GM12892 (cell line): ENCODE measurements at regions not wholly inside any gene's neighbourhood (a gene's known extent, or its start where the extent isn't known, plus 50 kb on each side); places are given as distances from the start of the nearest gene placed in this dataset.

ENCODE experiments used
- DNase-seq: peaks from one replicate; pipeline ENCODE4 v3.0.0; 2011; ENCODE audit not compliant: insufficient read length
- FAIRE-seq: peaks from 2 replicates; lab custom pipeline; 2011; peaks lifted over from hg19 to GRCh38; lab: Jason Lieb, UNC
- POLR2A ChIP-seq: IDR thresholded peaks from 2 replicates; pipeline ENCODE4 v1.6.1; 2011; ENCODE audit warnings: low read depth, low read length, control low read depth
- POLR2AphosphoS5 ChIP-seq: IDR thresholded peaks from 2 replicates; pipeline ENCODE4 v1.6.1; 2011; ENCODE audit warnings: low read depth, low read length, control low read depth
- TAF1 ChIP-seq: IDR thresholded peaks from 2 replicates; pipeline ENCODE4 v1.6.1; 2011; ENCODE audit warnings: low read depth, mild to moderate bottlenecking, control low read depth, low read length, borderline replicate concordance

DNA sequence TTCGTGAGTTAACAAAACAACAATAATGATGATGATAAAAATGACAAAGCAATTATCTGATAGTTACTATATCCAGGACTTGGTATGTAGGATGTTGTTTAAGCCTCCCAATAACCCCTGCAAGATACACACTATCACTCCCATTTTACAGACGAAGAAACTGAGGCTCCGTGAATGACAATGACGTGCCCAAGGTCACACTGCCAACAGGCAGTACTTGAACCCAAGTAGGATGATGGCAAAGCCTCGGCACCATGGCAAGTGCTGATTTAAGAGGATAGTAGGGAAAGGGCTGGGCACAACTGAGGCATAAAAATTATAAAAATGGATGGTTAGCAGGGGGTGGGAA lies 226.8 kb upstream of the LHX5 start:
- TF ChIP-seq POLR2AphosphoS5, result no peak
- no peak for TF ChIP-seq POLR2A
- no peak for TF ChIP-seq TAF1
- no peak for DNase-seq
- no peak for FAIRE-seq

DNA sequence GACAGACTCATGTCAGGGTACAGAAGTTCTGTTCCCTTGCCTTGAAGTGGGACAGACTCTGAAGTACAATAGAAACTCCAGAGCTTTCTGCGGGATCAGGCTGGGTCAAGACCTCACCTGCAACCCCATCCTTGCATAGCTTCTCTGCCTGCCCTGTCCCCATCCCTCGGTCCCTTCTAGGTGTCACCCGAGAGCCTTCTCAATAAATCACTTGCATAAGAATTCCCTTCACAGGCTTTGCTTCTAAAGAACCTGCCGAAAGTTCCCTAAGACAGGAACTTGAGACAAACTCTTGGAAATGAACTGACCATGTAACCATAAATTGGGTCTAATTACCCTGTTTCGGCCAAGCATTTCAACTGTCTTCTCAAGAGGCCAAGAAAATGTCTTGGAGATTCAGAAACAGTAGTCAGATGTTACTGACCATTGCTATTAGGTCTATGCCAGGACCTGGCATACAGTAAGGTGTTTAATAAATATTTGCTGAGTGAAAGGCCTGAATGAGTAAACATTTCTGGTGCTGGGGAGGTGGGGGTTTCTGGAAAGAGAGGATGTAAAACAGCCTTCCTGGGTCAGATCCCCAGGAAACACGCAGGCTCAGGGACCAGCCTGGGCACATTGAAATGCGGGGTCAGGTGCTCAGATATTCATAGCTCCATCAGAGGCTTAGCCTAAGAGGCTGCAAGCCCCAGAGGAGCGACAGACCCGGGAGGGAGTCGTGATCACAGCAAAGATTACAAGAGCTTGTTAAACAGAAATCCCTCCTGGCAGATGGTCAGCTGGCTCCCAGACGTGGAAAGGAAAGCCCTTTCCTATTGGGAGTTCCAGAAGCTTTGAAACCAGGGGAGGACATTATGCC lies 226.2 kb upstream of the LHX5 start:
- TF ChIP-seq POLR2AphosphoS5 (no peak), TAF1 (no peak), POLR2A (no peak)
- DNase-seq (no peak), FAIRE-seq (no peak)

- no peak for TF ChIP-seq POLR2A
- TF ChIP-seq TAF1, result no peak
- TF ChIP-seq POLR2AphosphoS5, result no peak
- DNase-seq (no peak), FAIRE-seq (no peak)
Measured at GRCh38 chr12:113697104-113697503, 225.4 kb upstream of the LHX5 start.

DNA sequence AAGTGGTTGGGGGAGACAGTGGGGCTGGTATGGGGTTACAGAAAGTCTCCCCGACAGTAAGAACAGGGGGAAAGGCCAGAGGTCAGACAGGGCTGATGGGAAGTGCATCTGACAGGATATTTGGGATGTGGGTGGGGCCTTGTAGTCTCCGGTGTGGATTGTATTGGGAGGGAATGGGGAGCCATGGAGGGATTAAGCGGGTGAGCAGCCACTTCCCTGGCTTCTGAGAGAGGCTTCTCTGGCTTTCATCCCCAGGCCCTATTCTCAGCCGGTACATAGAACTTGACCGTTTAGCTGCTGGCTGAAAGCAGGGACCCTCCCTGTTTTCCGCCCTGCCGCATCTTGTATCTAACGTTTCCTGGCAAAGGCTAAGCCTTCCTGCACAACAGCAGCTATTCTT lies 222.0 kb upstream of the LHX5 start:
- no peak for FAIRE-seq

GRCh38 chr12:113689047-113689610 lies 217.5 kb upstream of the LHX5 start:
- TF ChIP-seq POLR2AphosphoS5 (no peak), TAF1 (no peak), POLR2A (no peak)
- FAIRE-seq, result no peak
- DNase-seq, result no peak

More for the DNA sequence above, 222.0 kb upstream of the LHX5 start:
- TF ChIP-seq POLR2A, result no peak
- TF ChIP-seq POLR2AphosphoS5, result no peak
- no peak for TF ChIP-seq TAF1
- no peak for DNase-seq

GRCh38 chr12:113688313-113688712 lies 216.6 kb upstream of the LHX5 start:
- no peak for DNase-seq
- FAIRE-seq, result no peak
- no peak for TF ChIP-seq POLR2A
- TF ChIP-seq POLR2AphosphoS5, result no peak
- no peak for TF ChIP-seq TAF1

GRCh38 chr12:113684908-113685782 lies 213.5 kb upstream of the LHX5 start:
- no peak for FAIRE-seq
- DNase-seq, result no peak
- no peak for TF ChIP-seq POLR2AphosphoS5
- TF ChIP-seq TAF1, result no peak
- no peak for TF ChIP-seq POLR2A

DNA sequence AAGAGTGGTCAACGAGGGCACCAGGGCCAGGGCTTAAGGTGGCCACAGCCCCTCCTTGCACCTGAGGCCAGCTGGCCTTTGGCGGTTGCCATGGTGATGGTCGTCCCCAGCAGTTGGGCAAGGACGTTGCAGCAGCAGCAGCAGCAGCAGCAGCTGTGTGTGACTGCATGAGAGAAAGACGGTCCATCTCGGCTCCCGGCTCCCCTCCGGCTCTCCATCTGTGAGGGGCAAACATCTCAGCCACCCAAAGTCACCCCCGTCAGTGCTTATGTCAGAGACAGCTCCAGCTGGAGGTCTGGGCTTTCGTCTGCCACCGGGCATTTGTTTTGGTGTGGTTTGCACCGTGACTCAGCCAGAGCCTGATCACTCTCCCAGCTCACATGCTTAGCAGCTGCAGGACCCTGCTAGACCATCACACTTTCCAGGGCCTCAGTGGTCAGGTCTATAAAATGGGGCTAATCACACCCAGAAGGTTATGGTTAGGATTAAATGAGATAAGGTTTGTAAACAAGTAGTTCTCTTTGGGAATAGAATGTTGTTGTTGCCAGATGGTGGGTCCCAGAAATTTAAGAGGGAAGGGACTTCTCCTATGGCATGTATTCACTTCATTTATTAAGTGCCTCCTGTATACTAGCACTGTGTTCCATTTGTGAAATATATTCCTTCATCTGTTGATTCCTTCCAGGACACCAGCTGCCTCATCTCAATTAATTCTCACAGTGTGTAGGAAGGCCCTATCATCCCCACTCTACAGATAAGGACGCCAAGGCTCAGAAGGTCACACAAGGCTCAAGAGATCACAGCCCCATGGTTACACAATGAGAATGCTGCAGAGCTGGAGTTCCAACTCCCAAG lies 212.6 kb upstream of the LHX5 start:
- no peak for FAIRE-seq
- TF ChIP-seq TAF1 (no peak), POLR2AphosphoS5 (no peak), POLR2A (no peak)
- no peak for DNase-seq

DNA sequence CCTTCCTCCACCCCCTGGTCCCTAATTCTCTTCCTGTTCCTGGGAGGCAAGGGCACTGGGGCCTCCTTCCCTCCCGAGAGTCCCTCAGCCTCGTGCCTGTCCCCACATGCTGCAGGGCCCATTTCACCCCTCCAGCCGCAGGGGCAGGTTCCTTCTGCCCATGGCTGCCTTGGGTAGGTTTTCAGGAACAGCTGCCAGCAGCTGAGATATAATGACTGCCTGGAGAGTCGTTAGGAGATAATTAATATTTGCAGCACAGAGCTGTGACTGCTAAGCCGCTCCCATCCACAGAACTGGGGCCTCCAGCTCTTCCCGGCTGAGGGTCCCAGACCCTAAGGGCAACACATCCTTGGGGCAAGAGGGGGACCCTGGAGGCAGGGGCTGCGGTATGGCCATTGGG lies 211.9 kb upstream of the LHX5 start:
- no peak for FAIRE-seq
- no peak for DNase-seq
- TF ChIP-seq POLR2AphosphoS5, result no peak

GRCh38 chr12:113680868-113681267 lies 209.2 kb upstream of the LHX5 start:
- TF ChIP-seq TAF1, result no peak
- no peak for TF ChIP-seq POLR2A
- no peak for TF ChIP-seq POLR2AphosphoS5
- no peak for FAIRE-seq
- DNase-seq, result no peak

- DNase-seq (no peak), FAIRE-seq (no peak)
- TF ChIP-seq TAF1 (no peak), POLR2AphosphoS5 (no peak), POLR2A (no peak)
Measured at GRCh38 chr12:113678223-113679119, 206.8 kb upstream of the LHX5 start.
